Lung (tissue), 11 donors: ENCODE measurements at regions not wholly inside any gene's neighbourhood (a gene's known extent, or its start where the extent isn't known, plus 50 kb on each side); places are given as distances from the start of the nearest gene placed in this dataset.
A peak's percentile ranks its signal among the peaks of the same experiment; 100 is the strongest.
"Not testable (repeated sequence)": the region's sequence is repeated elsewhere in the genome, so short reads cannot be mapped to it uniquely, and the experiment has no call there.

Source experiments
- ATAC-seq: fragments of 200-7000 bp; cut with Tn5 transposase; one replicate; pipeline ENCODE4 v1.9.1; 2020; ENCODE audit warnings: moderate number of reproducible peaks; ENCODE audit not compliant: insufficient read depth, low FRiP score
- DNase-seq, 3 donors: peaks; one replicate each; pipeline ENCODE4 v3.0.0-alpha.2; 2013 to 2017
- H3K27ac ChIP-seq, 2 donors: one replicate each; pipeline ENCODE4 v1.5.1; 2013; ENCODE audit warnings: mild to moderate bottlenecking in 2 of 2, moderate library complexity in 2 of 2, control low read depth in 1 of 2, inconsistent platforms in 1 of 2, low read depth in 1 of 2, low read length in 1 of 2
- H3K27me3 ChIP-seq, 3 donors: one replicate each; pipeline ENCODE4 v1.5.1; 2013; ENCODE audit warnings: low read length in 2 of 3; ENCODE audit not compliant: control insufficient read depth in 3 of 3, insufficient read depth in 3 of 3
- H3K36me3 ChIP-seq, 4 donors: one replicate each; pipeline ENCODE4 v1.5.1; 2013; ENCODE audit warnings: low read length in 4 of 4, mild to moderate bottlenecking in 1 of 4, moderate library complexity in 1 of 4; ENCODE audit not compliant: control insufficient read depth in 4 of 4, insufficient read depth in 4 of 4
- H3K4me1 ChIP-seq, 5 donors: one replicate each; pipeline ENCODE4 v1.5.1; 2013; ENCODE audit warnings: low read length in 5 of 5, mild to moderate bottlenecking in 2 of 5, moderate library complexity in 1 of 5; ENCODE audit not compliant: control insufficient read depth in 5 of 5, insufficient read depth in 5 of 5
- H3K4me3 ChIP-seq: one replicate; pipeline ENCODE4 v1.5.1; 2013; ENCODE audit warnings: mild to moderate bottlenecking, control low read depth, moderate library complexity
- H3K9ac ChIP-seq, 2 donors: one replicate each; pipeline ENCODE4 v1.5.1; 2013; ENCODE audit warnings: low read length in 2 of 2, control low read depth in 1 of 2; ENCODE audit not compliant: insufficient read depth in 1 of 2
- H3K9me3 ChIP-seq, 4 donors: one replicate each; pipeline ENCODE4 v1.5.1; 2013; ENCODE audit warnings: low read length in 3 of 4, mild to moderate bottlenecking in 1 of 4, moderate library complexity in 1 of 4; ENCODE audit not compliant: control insufficient read depth in 4 of 4, insufficient read depth in 3 of 4
- WGBS, 2 donors: extraction: QIAGEN DNeasy Blood & Tissue Kit; methylation state at CpG; one replicate each; pipeline ENCODE4 v1.1.7; 2013; 5-methylcytosine and 5-hydroxymethylcytosine counted together
- TF ChIP-seq, protein P1 (sequence below): IDR thresholded peaks from 2 replicates; pipeline ENCODE4 v1.5.1; 2012; ENCODE audit warnings: mild to moderate bottlenecking; ENCODE audit errors: control extremely low read depth, extremely low read depth
- donor health status: control.
- donor health status: control.
- donor health status: Bipolar disorder and iron deficiency.
- donor health status: healthy.
- donor health status: DM: yes; HTN: yes; CAD: no.

DNA sequence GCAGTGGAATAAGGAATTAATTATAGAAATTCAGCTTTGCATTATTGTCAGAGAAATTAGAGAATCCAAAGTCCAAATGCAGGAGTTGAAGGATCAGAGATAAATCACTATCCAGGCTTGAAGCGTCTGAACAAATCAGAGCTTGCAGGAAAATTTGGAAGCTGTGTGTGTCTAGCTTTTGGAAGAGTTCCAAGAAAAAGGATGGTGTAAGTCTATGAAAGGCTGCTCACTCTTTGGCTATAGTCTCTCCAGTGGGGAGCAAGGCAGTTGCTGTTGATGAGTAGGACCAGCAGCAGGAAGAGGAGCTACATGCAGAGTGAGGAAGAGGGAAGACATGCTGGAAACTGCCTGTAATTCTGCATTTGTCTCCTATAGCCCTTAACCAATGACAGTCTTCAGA lies 464.3 kb upstream of the GRM7 start:
- ATAC-seq = no peak
- Histone ChIP-seq H3K9ac (no peak overlapping the region), H3K9me3 (no peaks in the 10 kb centered on the region), H3K27me3 (no peaks in the 10 kb centered on the region), H3K36me3 (no peaks in the 10 kb centered on the region), H3K4me3 (no peak overlapping the region), H3K27ac (no peak overlapping the region), H3K4me1 (no peaks in the 10 kb centered on the region)
- DNase-seq = peak in 2 of 3 donors; percentile 3 to 36
- WGBS, 2 donors = 62 to 75% methylated on average over 1 of the region's 1 CpG
- TF ChIP-seq, protein P1, sequence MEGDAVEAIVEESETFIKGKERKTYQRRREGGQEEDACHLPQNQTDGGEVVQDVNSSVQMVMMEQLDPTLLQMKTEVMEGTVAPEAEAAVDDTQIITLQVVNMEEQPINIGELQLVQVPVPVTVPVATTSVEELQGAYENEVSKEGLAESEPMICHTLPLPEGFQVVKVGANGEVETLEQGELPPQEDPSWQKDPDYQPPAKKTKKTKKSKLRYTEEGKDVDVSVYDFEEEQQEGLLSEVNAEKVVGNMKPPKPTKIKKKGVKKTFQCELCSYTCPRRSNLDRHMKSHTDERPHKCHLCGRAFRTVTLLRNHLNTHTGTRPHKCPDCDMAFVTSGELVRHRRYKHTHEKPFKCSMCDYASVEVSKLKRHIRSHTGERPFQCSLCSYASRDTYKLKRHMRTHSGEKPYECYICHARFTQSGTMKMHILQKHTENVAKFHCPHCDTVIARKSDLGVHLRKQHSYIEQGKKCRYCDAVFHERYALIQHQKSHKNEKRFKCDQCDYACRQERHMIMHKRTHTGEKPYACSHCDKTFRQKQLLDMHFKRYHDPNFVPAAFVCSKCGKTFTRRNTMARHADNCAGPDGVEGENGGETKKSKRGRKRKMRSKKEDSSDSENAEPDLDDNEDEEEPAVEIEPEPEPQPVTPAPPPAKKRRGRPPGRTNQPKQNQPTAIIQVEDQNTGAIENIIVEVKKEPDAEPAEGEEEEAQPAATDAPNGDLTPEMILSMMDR = no peak

DNA sequence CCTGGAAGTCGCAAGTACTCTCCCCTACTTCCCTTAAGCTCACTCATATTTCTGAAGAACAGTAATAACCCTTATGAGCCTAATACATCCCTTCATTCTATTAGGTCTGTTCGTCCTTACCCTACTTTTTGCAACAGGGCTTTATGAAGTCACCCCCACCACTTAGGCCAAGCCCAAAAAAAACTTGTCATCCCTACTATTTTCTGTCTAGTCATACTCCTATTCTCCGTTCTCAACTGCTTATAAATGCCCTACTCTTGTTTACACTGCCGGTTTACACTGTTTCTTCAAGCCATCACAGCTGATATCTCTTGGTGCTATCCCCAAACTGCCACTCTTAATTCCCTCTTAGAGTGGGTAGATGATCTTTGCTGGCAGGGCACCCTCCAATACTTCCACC lies 458.2 kb upstream of the GRM7 start:
- H3K9me3 ChIP-seq, H3K27me3 ChIP-seq, H3K9ac ChIP-seq, H3K4me1 ChIP-seq, DNase-seq, H3K27ac ChIP-seq, H3K4me3 ChIP-seq, H3K36me3 ChIP-seq, ATAC-seq: not testable (repeated sequence)
- WGBS, 2 donors = 82 to 84% methylated on average over 3 to 4 of the region's 4 CpGs

DNA sequence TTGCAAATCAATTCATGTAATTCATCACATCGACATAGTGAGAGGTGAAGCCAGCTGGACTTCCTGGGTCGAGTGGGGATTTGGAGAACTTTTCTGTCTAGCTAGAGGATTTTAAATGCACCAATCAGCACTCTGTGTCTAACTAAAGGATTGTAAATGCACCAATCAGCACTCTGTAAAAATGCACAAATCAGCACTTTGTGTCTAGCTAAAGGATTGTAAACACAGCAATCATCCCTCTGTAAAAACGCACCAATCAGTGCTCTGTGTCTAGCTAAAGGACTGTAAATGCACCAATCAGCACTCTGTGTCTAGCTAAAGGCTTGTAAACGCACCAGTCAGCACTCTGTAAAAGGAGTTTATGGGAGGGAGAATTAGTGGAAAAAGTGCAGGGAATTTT lies 454.0 kb upstream of the GRM7 start:
- ATAC-seq, H3K9me3 ChIP-seq, H3K27me3 ChIP-seq, H3K4me3 ChIP-seq, H3K4me1 ChIP-seq, H3K36me3 ChIP-seq, H3K9ac ChIP-seq, DNase-seq, H3K27ac ChIP-seq: not testable (repeated sequence)
- 84 to 87% methylated on average over 4 of the region's 4 CpGs for WGBS, 2 donors

DNA sequence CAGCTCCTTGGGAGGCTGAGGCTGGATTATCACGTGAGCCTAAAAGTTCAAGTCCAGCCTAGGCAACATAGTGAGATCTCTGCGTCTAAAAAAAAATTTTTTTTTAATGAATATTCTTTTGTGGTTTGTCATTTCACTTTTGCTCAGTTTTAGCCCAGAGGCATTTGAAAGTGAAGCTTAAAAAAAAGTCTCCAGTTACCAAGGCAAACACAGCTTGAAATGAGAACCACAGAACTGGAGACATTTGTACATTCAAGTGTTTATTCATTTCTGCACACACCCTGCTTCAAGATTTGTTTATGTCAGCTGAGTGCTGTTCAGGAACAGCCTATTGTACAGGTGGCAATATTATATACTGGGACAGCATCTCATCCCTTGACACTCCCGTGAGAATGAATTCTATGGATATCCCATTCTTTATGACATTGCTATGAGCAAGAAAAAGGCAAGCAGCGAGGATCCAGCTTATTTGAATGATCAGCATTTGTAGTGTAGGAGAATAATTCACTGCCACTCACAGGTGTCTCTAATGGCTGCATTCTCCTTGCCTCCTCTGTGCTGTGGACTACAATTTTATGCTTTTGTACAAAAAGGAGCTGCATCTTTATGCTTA lies 444.8 kb upstream of the GRM7 start:
- no peaks in the 10 kb centered on the region for H3K36me3 ChIP-seq
- TF ChIP-seq, protein P1 = no peak

More for the DNA sequence above, 444.8 kb upstream of the GRM7 start:
- WGBS, 2 donors = 67 to 79% methylated on average over 4 of the region's 4 CpGs
- peak in 2 of 3 donors; percentile 1 to 25 for DNase-seq
- H3K27ac ChIP-seq = no peak overlapping the region
- no peaks in the 10 kb centered on the region for H3K4me1 ChIP-seq
- H3K4me3 ChIP-seq = no peak overlapping the region
- peaks cover 0 to 2% (median 0%) of the 10 kb centered on the region in 4 donors for H3K9me3 ChIP-seq
- H3K9ac ChIP-seq = no peak overlapping the region
- no peaks in the 10 kb centered on the region for H3K27me3 ChIP-seq
- ATAC-seq = no peak
